Urinary bladder (tissue), 3 donors: ENCODE measurements at regions not wholly inside any gene's neighbourhood (a gene's known extent, or its start where the extent isn't known, plus 50 kb on each side); places are given as distances from the start of the nearest gene placed in this dataset.
"Not testable (repeated sequence)": the region's sequence is repeated elsewhere in the genome, so short reads cannot be mapped to it uniquely, and the experiment has no call there.

Experiments
- DNase-seq: peaks from one replicate; pipeline ENCODE4 v3.0.0-alpha.2; 2015; ENCODE audit errors: extremely low spot score
- H3K27ac ChIP-seq: one replicate; pipeline ENCODE4 v1.5.1; 2013; ENCODE audit warnings: low read depth, mild to moderate bottlenecking, moderate library complexity
- H3K36me3 ChIP-seq: one replicate; pipeline ENCODE4 v1.6.1; 2013; ENCODE audit warnings: mild to moderate bottlenecking, moderate library complexity; ENCODE audit not compliant: insufficient read depth
- H3K4me1 ChIP-seq: one replicate; pipeline ENCODE4 v1.6.1; 2013; ENCODE audit warnings: mild to moderate bottlenecking, moderate library complexity; ENCODE audit not compliant: insufficient read depth
- H3K4me3 ChIP-seq: one replicate; pipeline ENCODE4 v1.5.1; 2013; ENCODE audit warnings: low read depth, low read length
- WGBS: extraction: QIAGEN DNeasy Blood & Tissue Kit; methylation state at CpG from one replicate; pipeline ENCODE4 v1.1.7; 2013; 5-methylcytosine and 5-hydroxymethylcytosine counted together
- donor health status: healthy with polysubstance abuse.
- donor health status: healthy.

DNA sequence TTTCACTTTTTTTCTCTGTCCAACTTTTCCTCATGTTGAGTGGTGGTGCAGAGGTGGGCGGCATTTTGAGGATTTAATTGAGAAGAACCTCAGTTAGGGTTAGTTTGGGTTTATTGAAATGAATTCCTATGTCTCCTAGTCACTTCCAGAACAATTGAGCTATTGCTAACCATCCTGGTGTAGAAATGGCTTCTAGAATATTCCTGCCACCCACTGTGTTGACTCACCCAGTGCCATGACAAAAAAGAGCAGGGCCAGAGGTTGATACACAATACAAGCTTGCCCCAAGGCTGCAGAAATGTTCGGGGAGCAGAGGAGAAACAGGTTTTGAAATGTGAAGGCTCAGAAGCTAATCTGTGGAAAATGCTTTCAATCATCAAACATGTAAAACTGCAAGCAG lies 167.1 kb upstream of the TRIB2 start:
- no peak overlapping the region for H3K27ac ChIP-seq
- H3K4me1 ChIP-seq, result no peaks in the 10 kb centered on the region
- 85% methylated on average over 2 of the region's 2 CpGs for WGBS
- H3K4me3 ChIP-seq, result no peak overlapping the region
- no peaks in the 10 kb centered on the region for H3K36me3 ChIP-seq
- DNase-seq, result no peak

DNA sequence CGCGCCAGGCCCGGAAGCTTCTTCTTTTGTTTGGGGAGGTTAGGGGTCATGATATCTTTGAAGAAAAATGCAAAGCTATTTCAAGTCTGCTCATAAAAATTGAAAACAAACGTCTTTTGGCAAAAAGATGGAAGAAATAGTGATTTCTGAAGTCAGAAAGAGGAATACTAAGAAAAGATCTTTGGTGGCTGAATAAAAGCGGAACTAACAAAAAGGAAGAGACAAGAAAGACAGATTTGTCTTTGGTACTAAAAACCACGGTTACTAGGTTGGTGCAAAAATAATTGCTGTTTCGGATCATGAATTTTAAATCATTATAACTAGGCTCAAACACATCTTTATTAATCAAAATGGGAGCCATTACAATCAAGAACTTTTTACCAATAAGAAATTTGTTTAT lies 164.6 kb upstream of the TRIB2 start:
- 87% methylated on average over 7 of the region's 7 CpGs for WGBS
- DNase-seq, result no peak
- Histone ChIP-seq H3K36me3 (no peaks in the 10 kb centered on the region), H3K27ac (no peak overlapping the region), H3K4me3 (no peak overlapping the region), H3K4me1 (peaks cover 2% of the 10 kb centered on the region)

GRCh38 chr2:12554224-12555011 lies 162.3 kb upstream of the TRIB2 start:
- 69% methylated on average over 12 of the region's 12 CpGs for WGBS
- Histone ChIP-seq H3K36me3 (no peaks in the 10 kb centered on the region), H3K4me1 (peaks cover 2% of the 10 kb centered on the region), H3K4me3 (no peak overlapping the region), H3K27ac (no peak overlapping the region)
- DNase-seq, result no peak

DNA sequence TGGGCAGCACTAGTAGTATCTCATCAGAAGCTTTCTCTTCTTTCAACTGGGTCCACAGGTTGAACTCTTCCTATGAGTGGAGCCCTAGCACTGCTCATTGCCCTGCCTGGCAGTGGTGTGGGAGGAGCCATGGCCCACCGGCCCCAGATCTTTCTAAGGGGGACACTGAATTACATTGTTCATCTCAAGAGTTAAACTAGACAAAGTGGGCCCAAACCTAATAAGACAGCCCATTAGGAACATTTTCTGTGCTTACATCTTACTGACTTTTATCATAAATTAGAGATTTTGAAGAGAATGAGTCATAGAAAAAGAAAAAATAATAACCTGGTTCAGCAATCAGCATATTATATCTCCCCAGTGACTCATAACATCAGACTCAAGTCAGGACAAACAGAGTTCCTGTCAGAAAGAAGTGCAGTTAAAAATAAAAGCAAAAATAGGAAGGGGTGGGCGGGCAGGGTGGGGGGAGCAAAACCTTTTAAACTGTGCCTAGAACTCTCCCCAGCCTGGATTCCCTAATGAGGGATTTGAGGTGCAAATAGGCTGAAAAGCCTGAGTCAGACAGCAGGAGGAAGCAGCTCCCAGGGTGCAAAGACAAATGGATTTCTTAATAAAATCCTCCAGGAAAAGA lies 161.6 kb upstream of the TRIB2 start:
- Histone ChIP-seq H3K27ac (no peak overlapping the region), H3K4me3 (no peak overlapping the region), H3K4me1 (peaks cover 2% of the 10 kb centered on the region), H3K36me3 (no peaks in the 10 kb centered on the region)
- no peak for DNase-seq
- WGBS, result 39% methylated on average over 2 of the region's 2 CpGs

DNA sequence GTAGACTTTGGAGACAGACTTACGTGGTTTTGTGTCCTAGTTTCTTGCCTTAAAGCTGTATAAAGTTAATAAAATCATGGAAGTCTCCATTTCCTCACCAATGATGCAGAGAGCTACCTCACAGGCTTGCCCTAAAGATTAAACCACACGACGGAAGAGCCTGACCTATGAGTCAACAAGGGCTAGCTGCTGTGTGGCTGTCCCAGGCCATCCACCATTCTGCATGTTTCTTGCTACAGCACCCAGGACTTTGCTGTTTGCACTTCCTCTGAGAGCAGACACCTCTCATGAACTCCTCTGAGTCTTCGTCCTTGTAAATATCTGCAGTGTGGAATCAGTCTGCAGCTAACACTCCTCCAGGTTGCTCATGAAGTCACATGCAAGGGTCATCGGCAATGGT lies 160.0 kb upstream of the TRIB2 start:
- Histone ChIP-seq H3K27ac (no peak overlapping the region), H3K4me3 (no peak overlapping the region), H3K36me3 (no peaks in the 10 kb centered on the region), H3K4me1 (peaks cover 2% of the 10 kb centered on the region)
- DNase-seq, result no peak
- WGBS, result 84% methylated on average over 5 of the region's 5 CpGs

DNA sequence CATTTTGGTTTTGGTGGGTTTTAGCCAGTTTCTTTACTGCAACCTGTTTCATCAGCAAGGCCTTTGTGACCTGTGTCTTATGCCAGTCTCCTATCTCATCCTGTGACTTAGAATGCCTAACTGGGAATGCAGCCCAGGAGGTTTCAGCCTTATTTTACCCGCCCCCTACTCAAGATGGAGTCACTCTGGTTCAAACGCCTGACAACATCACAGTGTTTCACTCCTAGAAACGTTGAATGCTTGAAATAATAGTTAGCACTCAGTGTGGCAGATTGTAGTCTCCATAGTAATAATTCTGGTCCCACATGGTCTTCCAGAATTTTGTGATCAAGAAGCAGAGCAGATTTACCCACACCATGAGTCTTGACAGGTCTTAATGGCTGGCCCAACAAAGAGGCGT lies 159.0 kb upstream of the TRIB2 start:
- no peak for DNase-seq
- Histone ChIP-seq H3K4me3 (no peak overlapping the region), H3K27ac (no peak overlapping the region), H3K4me1 (peaks cover 2% of the 10 kb centered on the region), H3K36me3 (no peaks in the 10 kb centered on the region)
- WGBS, result 95% methylated on average over 4 of the region's 4 CpGs

DNA sequence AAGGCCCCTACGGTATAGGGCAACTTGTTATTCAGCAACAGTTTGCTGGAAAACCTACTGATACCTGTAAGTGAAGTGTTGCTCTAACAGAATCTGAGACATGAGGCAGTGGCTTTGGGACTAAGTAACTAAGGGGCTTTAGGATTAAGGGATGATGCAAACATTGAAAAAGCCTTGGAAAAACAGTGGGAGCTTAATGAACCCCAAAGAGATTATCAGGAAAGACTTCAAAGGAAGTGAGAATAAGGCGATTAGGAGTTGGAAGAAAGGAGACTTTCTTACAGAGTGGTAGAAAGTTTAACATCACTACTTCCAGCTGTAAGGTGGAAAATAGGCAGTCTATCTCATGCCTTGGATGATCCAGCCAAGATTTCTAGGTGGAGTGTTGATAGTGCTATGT lies 158.2 kb upstream of the TRIB2 start:
- no peak overlapping the region for H3K4me3 ChIP-seq
- WGBS, result 95% methylated on average over 2 of the region's 2 CpGs
- H3K36me3 ChIP-seq, result no peaks in the 10 kb centered on the region
- H3K4me1 ChIP-seq, result peaks cover 2% of the 10 kb centered on the region
- H3K27ac ChIP-seq, result no peak overlapping the region
- no peak for DNase-seq

- Histone ChIP-seq H3K4me1 (no peaks in the 10 kb centered on the region), H3K36me3 (no peaks in the 10 kb centered on the region), H3K4me3 (no peak overlapping the region), H3K27ac (no peak overlapping the region)
- WGBS, result 94% methylated on average over 9 of the region's 9 CpGs
- no peak for DNase-seq
Observed at GRCh38 chr2:12560618-12561017, 156.1 kb upstream of the TRIB2 start.

- H3K27ac ChIP-seq, result no peak overlapping the region
- no peak overlapping the region for H3K4me3 ChIP-seq
- no peak for DNase-seq
- H3K4me1 ChIP-seq, result no peaks in the 10 kb centered on the region
- H3K36me3 ChIP-seq, result no peaks in the 10 kb centered on the region
- 68% methylated on average over 3 of the region's 3 CpGs for WGBS
Observed at GRCh38 chr2:12567411-12567810, 149.3 kb upstream of the TRIB2 start.

DNA sequence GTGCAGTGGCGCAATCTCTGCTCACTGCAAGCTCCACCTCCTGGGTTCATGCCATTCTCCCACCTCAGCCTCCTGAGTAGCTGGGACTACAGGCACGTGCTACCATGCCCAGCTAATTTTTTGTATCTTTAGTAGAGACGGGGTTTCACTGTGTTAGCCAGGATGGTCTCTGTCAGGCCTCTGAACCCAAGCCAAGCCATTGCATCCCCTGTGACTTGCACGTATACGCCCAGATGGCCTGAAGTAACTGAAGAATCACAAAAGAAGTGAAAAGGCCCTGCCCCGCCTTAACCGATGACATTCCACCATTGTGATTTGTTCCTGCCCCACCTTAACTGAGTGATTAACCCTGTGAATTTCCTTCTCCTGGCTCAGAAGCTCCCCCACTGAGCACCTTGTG lies 147.2 kb upstream of the TRIB2 start:
- DNase-seq, H3K36me3 ChIP-seq, H3K4me3 ChIP-seq, H3K4me1 ChIP-seq, H3K27ac ChIP-seq: not testable (repeated sequence)
- WGBS, result 84% methylated on average over 7 of the region's 7 CpGs

GRCh38 chr2:12569929-12570328 lies 146.8 kb upstream of the TRIB2 start:
- H3K36me3 ChIP-seq, H3K4me3 ChIP-seq, H3K27ac ChIP-seq, DNase-seq, H3K4me1 ChIP-seq: not testable (repeated sequence)
- WGBS, result 97% methylated on average over 8 of the region's 8 CpGs

GRCh38 chr2:12577091-12577490 lies 139.6 kb upstream of the TRIB2 start:
- Histone ChIP-seq H3K4me3 (no peak overlapping the region), H3K4me1 (no peaks in the 10 kb centered on the region), H3K27ac (no peak overlapping the region), H3K36me3 (no peaks in the 10 kb centered on the region)
- DNase-seq, result no peak

- no peak for DNase-seq
- WGBS, result 81% methylated on average over 7 of the region's 7 CpGs
- H3K36me3 ChIP-seq, result no peaks in the 10 kb centered on the region
- H3K4me3 ChIP-seq, result no peak overlapping the region
- H3K4me1 ChIP-seq, result no peaks in the 10 kb centered on the region
- no peak overlapping the region for H3K27ac ChIP-seq
Observed at GRCh38 chr2:12577567-12578253, 139.0 kb upstream of the TRIB2 start.

- 88% methylated on average over 1 of the region's 1 CpG for WGBS
- no peak for DNase-seq
- Histone ChIP-seq H3K36me3 (no peaks in the 10 kb centered on the region), H3K27ac (no peak overlapping the region), H3K4me1 (no peaks in the 10 kb centered on the region), H3K4me3 (no peak overlapping the region)
Observed at GRCh38 chr2:12579018-12579417, 137.7 kb upstream of the TRIB2 start.
